GM12891 (cell line): ENCODE measurements at regions not wholly inside any gene's neighbourhood (a gene's known extent, or its start where the extent isn't known, plus 50 kb on each side); places are given as distances from the start of the nearest gene placed in this dataset.

Experiments used
- PAX5 ChIP-seq: IDR thresholded peaks from 2 replicates; pipeline ENCODE4 v1.6.1; 2011; ENCODE audit warnings: low read length, moderate library complexity, mild to moderate bottlenecking; ENCODE audit not compliant: insufficient read depth, severe bottlenecking
- POLR2A ChIP-seq: IDR thresholded peaks from 2 replicates; pipeline ENCODE4 v1.6.1; 2011; ENCODE audit warnings: low read depth, low read length, control low read depth
- POLR2AphosphoS5 ChIP-seq: IDR thresholded peaks from 2 replicates; pipeline ENCODE4 v1.6.1; 2011; ENCODE audit warnings: low read depth, low read length, control low read depth
- TAF1 ChIP-seq: IDR thresholded peaks from 2 replicates; pipeline ENCODE4 v1.6.1; 2011; ENCODE audit warnings: low read depth, low read length, control low read depth

DNA sequence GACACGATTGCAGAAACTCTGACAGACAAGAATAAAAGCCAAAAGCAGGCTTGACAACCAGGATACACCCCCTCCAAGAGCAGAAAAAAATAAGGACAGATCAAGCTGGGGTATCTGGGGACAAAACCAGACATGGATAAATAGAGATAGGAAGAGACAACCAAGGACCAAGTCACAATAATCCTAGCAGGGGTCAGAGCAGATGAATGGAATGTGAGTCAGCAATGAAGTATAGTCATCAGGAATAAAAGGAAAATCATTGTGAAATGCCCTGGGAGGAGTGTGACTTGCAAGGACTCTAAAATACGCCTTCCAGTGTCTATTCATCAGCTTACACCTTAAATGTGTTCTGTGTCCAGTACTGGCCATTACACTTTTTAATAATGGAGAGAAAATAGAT lies 206.8 kb downstream of the CAAP1 start:
- no peak for TF ChIP-seq POLR2A
- TF ChIP-seq TAF1, result no peak
- TF ChIP-seq POLR2AphosphoS5, result no peak
- no peak for TF ChIP-seq PAX5
